GM03348 (cell line): ENCODE measurements at regions not wholly inside any gene's neighbourhood (a gene's known extent, or its start where the extent isn't known, plus 50 kb on each side); places are given as distances from the start of the nearest gene placed in this dataset.

Source experiments
- DNase-seq: peaks from one replicate; pipeline ENCODE4 v3.0.0; 2012; ENCODE audit warnings: low spot score

DNA sequence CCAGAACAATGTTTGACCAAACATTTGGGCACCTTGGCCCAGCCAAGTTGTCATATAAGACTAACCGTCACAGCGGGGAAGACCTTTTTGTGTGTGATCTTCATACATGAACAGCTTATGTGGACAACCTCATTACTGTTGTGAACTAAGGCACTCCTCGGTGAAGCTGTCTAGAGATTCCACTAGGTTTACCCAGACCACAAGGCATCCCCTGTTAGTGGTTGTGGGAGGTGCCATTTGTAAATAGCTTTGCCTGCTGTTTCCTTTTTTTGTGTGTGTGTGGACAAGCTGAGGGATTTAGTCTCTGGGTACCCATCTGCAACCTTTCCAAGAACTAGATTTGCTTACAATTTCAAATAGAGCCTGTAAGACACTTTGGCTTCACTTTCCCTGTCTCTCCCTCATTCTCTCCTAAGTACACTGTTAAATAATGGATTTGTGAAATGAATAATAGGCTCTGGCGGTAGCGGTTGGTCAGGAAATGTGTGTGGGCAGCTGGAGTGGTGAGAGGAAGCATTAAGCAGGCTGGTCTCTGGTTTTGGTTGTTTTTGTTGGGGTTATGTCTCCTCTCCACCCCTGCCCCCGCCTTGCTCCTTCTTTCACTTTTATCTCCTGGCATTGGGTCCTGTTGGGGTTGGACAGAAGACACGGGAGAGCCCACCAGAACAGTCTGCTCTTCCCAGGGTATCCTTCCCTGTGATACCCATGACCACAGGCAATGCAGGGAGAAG lies 727.6 kb downstream of the VRK1 start:
- no peak for DNase-seq

- no peak for DNase-seq
Measured at GRCh38 chr14:97527993-97528392, 730.8 kb downstream of the VRK1 start.

DNA sequence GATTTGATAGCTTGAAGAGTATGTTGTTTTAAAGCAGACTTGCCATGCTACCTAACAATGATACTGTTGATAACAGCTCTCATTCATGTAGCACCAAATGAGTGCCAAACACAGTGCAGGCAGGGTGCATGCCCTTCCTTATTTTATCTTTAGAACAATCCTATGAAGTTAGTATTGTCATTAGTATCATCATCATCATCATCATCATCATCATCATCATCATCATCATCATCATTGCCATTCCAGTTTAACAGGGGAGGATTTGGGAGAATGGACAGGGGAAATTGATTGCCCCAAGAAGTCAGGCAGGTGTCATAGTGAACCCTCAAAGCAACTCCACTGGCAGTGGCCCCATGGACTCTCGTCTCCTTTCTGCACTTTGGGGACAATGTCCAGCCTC lies 734.9 kb downstream of the VRK1 start:
- no peak for DNase-seq

- no peak for DNase-seq
Measured at GRCh38 chr14:97536421-97536820, 739.2 kb downstream of the VRK1 start.

DNA sequence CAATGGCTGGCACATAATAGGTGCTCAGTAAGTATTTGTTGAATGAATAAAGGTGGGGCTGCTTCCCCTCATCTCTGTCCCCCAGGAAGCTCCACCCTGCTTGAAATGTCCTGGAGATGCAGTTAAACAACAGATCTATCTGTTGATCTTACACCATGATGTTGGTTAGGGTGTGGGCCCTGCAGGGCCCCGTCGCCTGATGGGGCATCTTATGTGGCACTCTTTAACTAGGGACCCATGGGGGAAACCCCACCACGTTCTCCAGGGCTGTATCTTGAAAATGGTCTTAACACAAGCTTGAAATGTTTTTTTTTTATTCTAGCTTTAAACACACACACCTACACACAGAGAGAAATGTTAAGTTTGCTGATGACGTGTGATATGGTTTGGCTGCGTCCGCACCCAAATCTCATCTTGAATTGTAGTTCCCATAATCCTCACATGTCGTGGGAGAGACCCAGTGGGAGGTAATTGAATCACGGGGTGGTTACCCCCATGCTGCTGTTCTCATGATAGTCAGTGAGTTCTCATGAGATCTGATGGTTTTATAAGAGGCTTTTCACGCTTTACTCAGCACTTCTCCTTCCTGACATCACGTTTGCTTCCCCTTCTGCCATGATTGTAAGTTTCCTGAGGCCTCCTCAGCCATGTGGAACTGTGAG lies 741.7 kb downstream of the VRK1 start:
- no peak for DNase-seq

DNA sequence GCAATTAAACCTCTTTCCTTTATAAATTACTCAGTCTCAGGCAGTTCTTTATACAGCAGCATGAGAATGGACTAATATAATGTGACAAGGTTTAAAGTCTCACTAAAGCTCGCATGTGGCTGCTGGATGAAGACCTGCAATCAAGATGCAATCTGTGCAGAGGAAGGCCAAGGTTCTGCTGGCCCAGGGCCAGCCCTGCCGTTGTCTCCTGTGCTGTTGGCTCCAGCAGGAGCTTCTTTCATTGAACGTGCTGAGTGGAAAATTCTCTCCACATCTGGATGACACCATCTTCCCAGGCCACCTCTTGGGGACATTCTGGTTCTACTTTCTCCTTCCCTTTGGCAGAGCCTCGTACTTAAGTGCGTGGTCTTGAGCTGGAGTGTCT lies 742.2 kb downstream of the VRK1 start:
- DNase-seq = no peak

DNA sequence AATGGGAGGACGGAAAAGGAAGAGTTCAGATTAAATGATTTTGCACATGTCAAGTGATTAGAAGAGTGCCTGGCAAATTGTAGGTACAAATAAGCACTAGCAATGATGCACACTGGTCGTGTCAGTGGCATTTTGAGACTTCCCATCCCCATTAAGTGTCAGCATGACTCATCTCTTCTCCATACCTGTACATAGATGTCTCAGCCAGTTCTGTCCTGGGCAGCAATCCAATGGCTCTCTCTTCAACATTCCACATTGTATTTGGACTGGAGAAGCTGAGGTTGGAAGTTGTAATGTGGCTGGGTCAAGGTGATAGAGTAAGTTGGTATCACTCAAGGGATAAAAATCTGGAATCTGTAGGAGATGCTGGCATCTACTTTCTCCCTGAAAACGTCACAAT lies 742.7 kb downstream of the VRK1 start:
- DNase-seq = no peak

- no peak for DNase-seq
Measured at GRCh38 chr14:97543221-97543620, 746.0 kb downstream of the VRK1 start.

- DNase-seq = no peak
Measured at GRCh38 chr14:97543816-97544215, 746.6 kb downstream of the VRK1 start.

DNA sequence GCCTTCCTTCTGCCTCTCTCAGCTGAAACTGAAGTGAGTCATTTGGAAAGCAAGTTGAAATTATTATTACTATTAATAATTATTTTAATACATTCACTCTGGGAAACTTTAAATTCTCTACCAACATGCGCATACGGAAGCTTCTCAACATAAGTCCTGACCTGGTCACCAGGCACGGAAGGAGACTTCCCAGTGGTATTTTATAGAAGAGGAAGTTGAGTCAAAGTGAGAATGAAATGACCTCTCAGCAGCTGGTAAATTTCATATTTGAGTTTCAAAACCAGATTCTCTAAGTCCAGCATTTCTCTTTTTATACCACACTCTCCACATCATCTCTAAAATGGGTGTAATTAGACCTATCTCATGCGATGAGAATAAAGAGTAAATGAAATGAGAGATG lies 747.4 kb downstream of the VRK1 start:
- no peak for DNase-seq

DNA sequence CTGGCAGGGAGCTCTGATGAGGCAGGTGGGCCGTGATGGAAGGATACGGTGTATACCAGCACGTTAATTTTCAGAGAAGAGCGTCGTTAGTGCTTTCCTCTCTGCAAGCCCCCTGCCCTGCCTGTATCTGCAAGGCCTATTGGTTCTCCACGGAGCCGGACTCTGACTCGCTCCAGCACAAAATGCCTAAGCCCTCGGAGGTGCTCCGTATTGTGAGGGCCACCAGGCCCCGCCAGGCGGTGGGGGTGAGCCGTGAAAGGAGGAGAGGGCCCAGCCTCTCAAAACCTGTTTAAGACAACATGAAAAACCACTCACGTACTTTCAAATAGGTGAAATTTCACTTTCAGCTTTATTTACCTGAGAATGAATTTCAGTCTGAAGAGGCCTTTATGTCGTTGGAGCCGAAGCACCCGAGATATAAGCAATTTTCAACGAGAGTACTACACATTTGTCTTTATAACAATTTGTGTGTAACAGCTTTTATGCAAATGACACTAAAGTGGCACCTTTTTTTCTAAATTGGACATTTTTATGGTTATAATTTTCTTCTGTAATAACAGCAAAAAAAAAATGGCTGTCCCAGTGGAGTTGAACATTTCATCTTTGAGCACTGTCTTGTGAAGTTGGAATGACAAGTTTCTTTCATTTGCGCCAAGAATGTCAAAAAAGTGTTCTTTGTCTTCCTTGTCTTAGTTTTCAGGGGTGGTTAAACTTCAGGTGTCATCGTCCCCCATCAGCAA lies 749.5 kb downstream of the VRK1 start:
- no peak for DNase-seq

GRCh38 chr14:97550463-97550862 lies 753.3 kb downstream of the VRK1 start:
- DNase-seq = no peak

- DNase-seq = no peak
Measured at GRCh38 chr14:97554597-97554996, 757.4 kb downstream of the VRK1 start.

GRCh38 chr14:97564334-97564733 lies 767.2 kb downstream of the VRK1 start:
- no peak for DNase-seq

DNA sequence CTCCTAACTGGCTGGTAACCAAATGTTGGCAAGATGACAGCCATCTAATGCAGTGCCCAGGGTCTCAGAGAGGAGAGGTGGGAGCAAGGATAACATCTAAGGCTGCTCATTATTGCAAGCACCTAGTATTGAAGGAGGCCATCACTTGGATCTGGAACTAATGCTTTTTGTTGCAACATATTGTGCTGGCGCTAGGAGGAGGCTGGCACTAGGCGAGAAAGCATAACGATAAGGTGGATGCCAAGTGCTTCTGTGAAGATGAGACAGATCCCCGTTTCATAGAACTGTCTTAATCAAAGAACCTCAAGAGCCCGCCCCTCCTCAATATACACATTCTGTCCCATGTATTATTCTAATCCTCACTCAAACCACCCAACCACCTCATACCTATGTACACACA lies 774.0 kb downstream of the VRK1 start:
- no peak for DNase-seq

DNA sequence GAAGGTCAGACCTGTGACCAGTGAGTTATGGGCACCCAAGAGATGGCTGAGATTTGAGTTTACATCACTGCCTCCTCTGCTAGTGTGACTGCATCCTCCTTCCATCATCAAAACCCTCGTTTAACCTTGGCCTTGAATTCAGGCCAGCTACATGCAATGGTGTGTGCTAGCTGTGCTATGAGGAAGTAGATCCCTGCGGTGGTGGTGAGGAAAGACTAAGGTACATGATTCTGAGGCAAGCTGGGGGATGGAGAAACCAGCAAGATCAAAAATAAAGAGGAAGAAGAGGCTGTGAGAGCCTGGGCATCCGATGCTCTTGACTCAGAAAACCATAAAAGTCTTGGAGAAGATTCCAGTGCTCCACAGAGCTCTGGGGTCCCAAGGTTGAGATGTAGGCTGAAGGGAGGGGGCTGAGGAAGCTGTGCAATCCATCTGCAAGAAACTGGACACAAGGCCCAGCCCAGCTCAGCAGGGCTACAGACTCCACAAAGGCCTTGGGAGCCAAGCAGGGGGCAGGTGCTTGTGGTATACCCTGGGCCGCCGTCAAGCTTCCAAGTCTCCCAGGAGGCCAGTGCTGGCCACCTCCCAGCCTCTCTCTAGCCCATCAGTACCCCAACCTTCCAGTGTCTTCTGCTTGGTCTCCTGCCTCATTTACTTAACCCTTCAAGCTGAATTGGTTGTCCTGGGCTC lies 774.8 kb downstream of the VRK1 start:
- DNase-seq = no peak

DNA sequence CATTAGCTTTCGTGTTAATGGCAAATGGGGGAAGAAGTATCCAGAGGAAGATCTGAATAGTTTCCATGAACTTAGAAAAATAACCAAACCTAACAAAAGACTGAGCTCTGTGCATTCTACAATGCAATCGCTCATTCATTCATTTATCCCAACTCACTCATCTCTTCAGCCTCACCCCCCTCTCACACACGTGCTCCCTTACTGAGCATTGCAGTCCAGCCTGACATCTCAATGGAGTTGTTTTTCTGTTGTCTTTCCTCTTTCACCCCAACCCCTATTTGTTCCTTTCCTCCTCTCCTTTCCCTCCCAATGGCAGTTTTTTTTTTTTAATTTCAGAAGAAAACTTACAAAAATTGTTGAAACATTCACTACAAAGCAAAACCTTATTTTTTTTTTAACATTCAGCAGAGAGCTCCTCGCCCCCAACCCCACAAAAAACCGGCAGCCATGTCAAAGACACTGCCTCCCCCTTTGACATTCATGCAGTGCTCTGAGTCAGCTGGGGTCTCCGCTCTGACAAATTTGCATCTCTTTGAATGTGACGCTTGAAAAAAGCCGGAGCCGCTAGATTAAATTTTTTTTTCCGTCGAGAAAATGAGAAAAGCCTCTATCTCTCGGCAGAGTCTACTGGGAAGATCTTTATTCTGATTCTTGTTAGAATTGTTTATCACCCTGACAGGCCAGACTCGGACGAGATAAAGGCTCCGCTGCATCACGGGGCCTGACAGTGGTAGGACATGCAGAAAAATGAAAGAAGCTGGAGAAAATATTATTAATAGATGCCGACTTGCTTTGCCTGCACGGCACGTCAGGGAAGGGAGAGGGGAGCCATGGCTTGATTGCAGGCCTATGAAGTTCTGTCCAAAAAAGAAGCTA lies 775.6 kb downstream of the VRK1 start:
- DNase-seq = no peak

DNA sequence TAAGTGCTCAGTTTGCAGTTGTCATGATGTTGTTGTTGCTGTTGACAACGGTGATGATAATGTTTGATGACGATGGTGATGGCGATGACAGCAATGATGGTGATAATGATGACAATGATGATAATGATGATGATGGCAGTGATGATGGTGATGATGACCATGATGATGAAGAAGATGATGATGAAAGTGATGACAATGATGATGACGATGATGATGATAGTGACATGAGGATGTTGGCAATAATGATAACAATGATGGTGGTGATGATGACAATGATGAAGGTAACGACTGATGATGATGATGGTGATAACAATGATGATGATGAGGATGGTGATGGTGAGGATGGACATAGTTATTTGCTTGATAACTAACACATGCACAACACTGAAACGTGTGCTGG lies 778.5 kb downstream of the VRK1 start:
- no peak for DNase-seq

GRCh38 chr14:97578982-97579548 lies 781.9 kb downstream of the VRK1 start:
- no peak for DNase-seq

DNA sequence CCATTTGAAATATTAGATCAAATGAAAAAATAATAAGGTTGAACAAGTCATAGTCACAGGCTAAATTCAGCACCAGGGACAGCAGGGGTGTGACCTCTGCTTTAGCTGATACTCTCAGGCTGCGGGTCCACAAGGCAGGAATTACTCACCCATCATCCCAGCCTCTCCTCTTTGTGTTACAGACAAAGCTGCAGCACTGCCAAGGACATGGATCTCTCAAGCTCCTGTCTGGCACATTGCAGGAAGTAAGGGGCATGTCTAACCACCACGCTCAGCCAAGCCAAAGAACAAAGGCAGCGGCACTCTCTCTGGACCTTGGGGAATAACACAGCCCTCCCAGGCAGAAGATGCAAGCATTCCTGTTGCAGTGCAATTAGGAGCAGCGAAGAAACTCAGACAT lies 783.8 kb downstream of the VRK1 start:
- DNase-seq = no peak

DNA sequence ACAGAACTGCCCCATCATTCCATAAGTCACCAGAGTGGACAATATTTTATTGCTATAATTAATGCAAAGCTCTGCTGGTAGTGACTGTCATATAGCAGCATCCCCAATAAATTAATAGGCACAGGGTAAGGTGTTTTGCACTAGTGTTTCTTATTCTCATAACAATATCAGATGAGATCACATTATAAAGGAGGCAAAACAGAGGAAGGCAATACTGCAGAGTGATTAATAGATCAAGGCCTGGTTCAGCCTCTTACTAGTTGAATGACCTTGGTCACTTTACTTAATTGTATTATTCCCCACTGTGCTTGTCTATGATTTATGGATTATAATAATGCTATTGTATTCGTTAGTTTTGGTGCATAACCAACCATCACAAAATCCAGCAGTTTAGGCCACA lies 784.8 kb downstream of the VRK1 start:
- DNase-seq = no peak
